Adrenal gland (tissue), 5 donors: ENCODE measurements at regions not wholly inside any gene's neighbourhood (a gene's known extent, or its start where the extent isn't known, plus 50 kb on each side); places are given as distances from the start of the nearest gene placed in this dataset.

Source experiments
- POLR2A ChIP-seq, 2 donors: fragments of 450-650 bp; IDR thresholded peaks; one replicate each; pipeline ENCODE4 v1.6.1; 2017; ENCODE audit warnings: antibody characterized with exemption in 2 of 2, mild to moderate bottlenecking in 2 of 2, moderate library complexity in 1 of 2
- TF ChIP-seq, protein P1 (sequence below), 6 experiments: fragments of 450-650 bp in 4 of 6; fragments of 200-600 bp in 2 of 6; sonication (generic) in 1 of 6; IDR thresholded peaks; 1 replicate in 5 of 6; 2 replicates in 1 of 6; pipeline versions ENCODE4 v1.5.1 to v1.8.0; 2016 to 2021; ENCODE audit warnings: antibody characterized with exemption in 6 of 6, mild to moderate bottlenecking in 2 of 6, moderate library complexity in 1 of 6
- donor health status: DM: no; HTN: no; CAD: no.

DNA sequence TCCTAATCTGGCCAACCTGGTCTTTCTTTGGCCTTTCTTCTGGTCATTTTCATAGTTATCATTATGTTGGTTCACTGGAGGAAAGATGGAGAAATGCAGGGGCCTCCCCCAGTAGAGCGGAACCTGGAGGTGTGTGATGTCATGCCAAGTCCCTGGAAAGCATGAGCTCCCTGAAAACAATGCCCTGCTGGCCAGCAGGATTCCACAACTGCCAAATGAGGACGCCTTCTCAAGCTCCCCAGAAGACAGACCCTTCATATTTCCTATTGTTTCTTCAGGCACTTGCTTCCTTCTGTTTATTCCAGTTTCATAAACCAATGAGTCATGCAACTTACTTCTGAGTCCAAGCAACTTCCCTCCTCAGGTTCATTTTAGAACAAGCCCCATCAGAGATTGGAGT lies 339.0 kb downstream of the GATA3 start:
- TF ChIP-seq, protein P1, sequence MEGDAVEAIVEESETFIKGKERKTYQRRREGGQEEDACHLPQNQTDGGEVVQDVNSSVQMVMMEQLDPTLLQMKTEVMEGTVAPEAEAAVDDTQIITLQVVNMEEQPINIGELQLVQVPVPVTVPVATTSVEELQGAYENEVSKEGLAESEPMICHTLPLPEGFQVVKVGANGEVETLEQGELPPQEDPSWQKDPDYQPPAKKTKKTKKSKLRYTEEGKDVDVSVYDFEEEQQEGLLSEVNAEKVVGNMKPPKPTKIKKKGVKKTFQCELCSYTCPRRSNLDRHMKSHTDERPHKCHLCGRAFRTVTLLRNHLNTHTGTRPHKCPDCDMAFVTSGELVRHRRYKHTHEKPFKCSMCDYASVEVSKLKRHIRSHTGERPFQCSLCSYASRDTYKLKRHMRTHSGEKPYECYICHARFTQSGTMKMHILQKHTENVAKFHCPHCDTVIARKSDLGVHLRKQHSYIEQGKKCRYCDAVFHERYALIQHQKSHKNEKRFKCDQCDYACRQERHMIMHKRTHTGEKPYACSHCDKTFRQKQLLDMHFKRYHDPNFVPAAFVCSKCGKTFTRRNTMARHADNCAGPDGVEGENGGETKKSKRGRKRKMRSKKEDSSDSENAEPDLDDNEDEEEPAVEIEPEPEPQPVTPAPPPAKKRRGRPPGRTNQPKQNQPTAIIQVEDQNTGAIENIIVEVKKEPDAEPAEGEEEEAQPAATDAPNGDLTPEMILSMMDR (IDR thresholded peaks at IDR 0.05) = no peak
- no peak for TF ChIP-seq POLR2A (IDR thresholded peaks at IDR 0.05)
